GM19395 (cell line): ENCODE measurements at regions not wholly inside any gene's neighbourhood (a gene's known extent, or its start where the extent isn't known, plus 50 kb on each side); places are given as distances from the start of the nearest gene placed in this dataset.
"Not testable (repeated sequence)": the region's sequence is repeated elsewhere in the genome, so short reads cannot be mapped to it uniquely, and the experiment has no call there.

ENCODE experiments used
- ATAC-seq: cut with Tn5 transposase; IDR thresholded peaks from one replicate; pipeline ENCODE4 v1.9.1; 2021; ENCODE audit warnings: mild to moderate bottlenecking, moderate library complexity; ENCODE audit not compliant: unreplicated experiment

DNA sequence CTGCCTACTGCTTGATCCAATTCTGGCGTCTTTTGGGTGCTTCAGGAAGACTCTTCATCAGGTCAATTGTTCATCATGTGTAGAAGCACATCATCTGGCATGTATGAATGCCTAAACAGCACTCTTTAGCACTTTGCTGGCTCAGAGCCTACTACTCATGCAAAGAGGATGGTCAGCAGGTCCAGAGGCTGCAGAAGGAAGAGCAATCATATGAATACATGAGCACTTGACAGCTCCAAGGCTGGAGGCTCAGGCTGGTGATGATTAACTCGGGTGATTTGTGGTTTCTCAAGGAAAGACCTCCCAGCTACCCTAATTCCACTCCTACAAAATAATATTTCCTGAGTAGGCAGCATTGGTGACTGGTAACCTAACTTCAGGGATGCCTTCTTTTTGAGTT lies 103.8 kb upstream of the CXCL13 start:
- no peak for ATAC-seq

DNA sequence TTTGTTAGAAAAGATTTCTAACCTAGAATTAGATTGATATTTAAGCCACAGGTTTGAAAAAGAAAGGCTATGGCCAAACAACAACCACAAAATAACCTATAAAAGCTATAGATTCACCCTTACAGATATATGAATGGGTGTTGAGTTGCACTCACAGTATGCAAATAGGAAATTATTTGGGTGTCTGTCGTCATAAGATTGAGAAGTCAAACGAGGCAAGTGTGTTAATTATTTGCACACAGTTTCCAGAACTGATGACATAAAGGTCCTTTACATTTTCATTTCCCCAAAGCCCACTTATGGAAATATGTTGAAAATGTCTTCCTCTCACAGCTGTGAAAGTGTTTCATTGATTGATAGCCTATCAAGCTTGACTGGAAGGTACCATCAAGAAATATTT lies 101.2 kb upstream of the CXCL13 start:
- no peak for ATAC-seq

GRCh38 chr4:77505275-77505957 lies 100.2 kb upstream of the CXCL13 start:
- no peak for ATAC-seq

GRCh38 chr4:77505958-77506319 lies 99.7 kb upstream of the CXCL13 start:
- no peak for ATAC-seq

- ATAC-seq = no peak
Observed at GRCh38 chr4:77510367-77510766, 95.3 kb upstream of the CXCL13 start.

GRCh38 chr4:77525538-77525937 lies 80.1 kb upstream of the CXCL13 start:
- no peak for ATAC-seq

GRCh38 chr4:77527900-77528299 lies 77.7 kb upstream of the CXCL13 start:
- not testable (repeated sequence) for ATAC-seq

DNA sequence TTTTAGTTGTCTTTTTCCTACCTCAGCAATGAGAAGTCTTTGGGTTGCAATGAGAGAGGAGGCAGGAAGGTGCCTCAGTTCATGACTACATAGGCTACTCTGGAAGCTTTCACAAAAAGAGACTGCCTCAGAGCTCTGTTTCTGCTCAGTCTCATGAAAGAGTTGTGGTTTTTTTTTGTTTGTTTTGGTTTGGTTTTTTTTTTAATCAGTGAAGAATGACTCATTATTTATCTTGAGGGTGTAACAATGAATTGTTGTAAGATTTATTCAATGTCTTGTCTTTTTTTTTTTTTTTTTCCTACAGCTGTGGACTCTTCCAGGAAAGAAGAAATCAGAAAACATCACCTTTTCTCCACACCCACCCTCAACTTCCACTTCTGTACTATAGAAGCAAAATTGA lies 67.5 kb upstream of the CXCL13 start:
- no peak for ATAC-seq

DNA sequence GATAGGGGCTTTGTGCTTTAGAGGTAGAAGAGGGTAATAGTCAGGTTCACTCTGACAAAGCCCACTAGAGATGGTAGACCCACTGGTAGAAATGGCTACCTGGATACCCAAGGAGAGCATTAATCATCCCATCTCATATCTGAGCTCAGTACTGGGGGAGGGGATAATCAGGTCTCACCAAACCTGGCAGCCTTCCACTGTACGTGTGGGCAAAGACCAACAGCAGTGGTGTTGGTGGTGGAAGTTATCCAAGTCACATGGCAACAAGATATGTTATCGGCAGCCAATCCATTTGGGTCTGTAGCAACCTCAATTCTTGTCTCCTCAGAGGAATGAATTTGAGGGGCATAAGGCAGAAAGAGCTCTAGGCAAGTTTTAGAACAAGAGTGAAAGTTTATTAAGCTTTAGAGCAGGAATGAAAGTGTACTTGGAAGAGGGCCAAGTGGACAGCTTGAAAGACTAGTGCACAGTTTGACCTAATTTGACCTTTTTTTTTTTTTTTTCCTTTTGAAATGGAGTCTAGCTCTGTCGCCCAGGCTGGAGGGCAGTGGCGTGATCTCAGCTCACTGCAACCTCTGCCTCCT lies 67.0 kb upstream of the CXCL13 start:
- no peak for ATAC-seq
